Trophoblast cell (in vitro differentiated cells and primary cell): ENCODE measurements at regions not wholly inside any gene's neighbourhood (a gene's known extent, or its start where the extent isn't known, plus 50 kb on each side); places are given as distances from the start of the nearest gene placed in this dataset.
"Not testable (repeated sequence)": the region's sequence is repeated elsewhere in the genome, so short reads cannot be mapped to it uniquely, and the experiment has no call there.

Experiments used
- DNase-seq, 2 donors: peaks; one replicate each; pipeline ENCODE4 v3.0.0-alpha.2; 2016
- H2AFZ ChIP-seq: 2 replicates; pipeline ENCODE4 v1.6.1; 2013; ENCODE audit warnings: low read length, moderate library complexity, mild to moderate bottlenecking; ENCODE audit not compliant: insufficient read depth, poor library complexity
- H2AK5ac ChIP-seq: 2 replicates; pipeline ENCODE4 v1.6.1; 2013; ENCODE audit warnings: mild to moderate bottlenecking, low read length
- H2BK120ac ChIP-seq: 2 replicates; pipeline ENCODE4 v1.6.1; 2013; ENCODE audit warnings: low read length, mild to moderate bottlenecking, moderate library complexity; ENCODE audit not compliant: insufficient read depth, poor library complexity
- H2BK12ac ChIP-seq: 2 replicates; pipeline ENCODE4 v1.6.1; 2013; ENCODE audit warnings: mild to moderate bottlenecking, low read length, moderate library complexity
- H2BK5ac ChIP-seq: 2 replicates; pipeline ENCODE4 v1.6.1; 2013; ENCODE audit warnings: low read length, low read depth, moderate library complexity, mild to moderate bottlenecking; ENCODE audit not compliant: poor library complexity
- H3K14ac ChIP-seq: 2 replicates; pipeline ENCODE4 v1.6.1; 2013; ENCODE audit warnings: mild to moderate bottlenecking, low read length
- H3K18ac ChIP-seq: 2 replicates; pipeline ENCODE4 v1.6.1; 2013; ENCODE audit warnings: mild to moderate bottlenecking, low read length
- H3K23ac ChIP-seq: 2 replicates; pipeline ENCODE4 v1.6.1; 2013; ENCODE audit warnings: low read length
- H3K27ac ChIP-seq: 2 replicates; pipeline ENCODE4 v1.5.1; 2013; ENCODE audit warnings: low read depth, mild to moderate bottlenecking, inconsistent platforms, low read length, moderate library complexity
- H3K27me3 ChIP-seq: 2 replicates; pipeline ENCODE4 v1.6.1; 2013; ENCODE audit warnings: inconsistent platforms, mild to moderate bottlenecking, low read length, moderate library complexity; ENCODE audit not compliant: insufficient read depth
- H3K36me3 ChIP-seq, 2 experiments: 1 replicate in 1 of 2; 2 replicates in 1 of 2; pipeline ENCODE4 v1.6.1; 2013; ENCODE audit warnings: low read length in 2 of 2, mild to moderate bottlenecking in 2 of 2, moderate library complexity in 1 of 2; ENCODE audit not compliant: insufficient read depth in 2 of 2, control insufficient read depth in 1 of 2
- H3K4ac ChIP-seq: 2 replicates; pipeline ENCODE4 v1.6.1; 2013; ENCODE audit warnings: low read depth, mild to moderate bottlenecking, low read length, moderate library complexity
- H3K4me1 ChIP-seq, 2 experiments: 1 replicate in 1 of 2; 2 replicates in 1 of 2; pipeline ENCODE4 v1.6.1; 2013; ENCODE audit warnings: low read length in 2 of 2, mild to moderate bottlenecking in 2 of 2, moderate library complexity in 1 of 2; ENCODE audit not compliant: insufficient read depth in 2 of 2, control insufficient read depth in 1 of 2
- H3K4me2 ChIP-seq: 2 replicates; pipeline ENCODE4 v1.6.1; 2013; ENCODE audit warnings: inconsistent platforms, mild to moderate bottlenecking, low read length, moderate library complexity
- H3K4me3 ChIP-seq: 2 replicates; pipeline ENCODE4 v1.5.1; 2013; ENCODE audit warnings: mild to moderate bottlenecking, low read depth, low read length, inconsistent platforms
- H3K79me1 ChIP-seq: one replicate; pipeline ENCODE4 v1.6.1; 2013; ENCODE audit warnings: low read length
- H3K79me2 ChIP-seq: 2 replicates; pipeline ENCODE4 v1.6.1; 2013; ENCODE audit warnings: low read length, mild to moderate bottlenecking; ENCODE audit not compliant: control insufficient read depth, insufficient read depth, poor library complexity
- H3K9ac ChIP-seq: 2 replicates; pipeline ENCODE4 v1.6.1; 2013; ENCODE audit warnings: mild to moderate bottlenecking, low read length
- H3K9me3 ChIP-seq: 2 replicates; pipeline ENCODE4 v1.6.1; 2013; ENCODE audit warnings: low read depth, mild to moderate bottlenecking, control low read depth, inconsistent platforms, low read length; ENCODE audit not compliant: insufficient read depth
- H4K12ac ChIP-seq: 2 replicates; pipeline ENCODE4 v1.6.1; 2013; ENCODE audit warnings: low read depth, mild to moderate bottlenecking, low read length, moderate library complexity
- H4K8ac ChIP-seq: 2 replicates; pipeline ENCODE4 v1.6.1; 2013; ENCODE audit warnings: low read depth, mild to moderate bottlenecking, low read length, moderate library complexity
- H4K91ac ChIP-seq: one replicate; pipeline ENCODE4 v1.6.1; 2013; ENCODE audit warnings: low read depth, mild to moderate bottlenecking, low read length, moderate library complexity
- WGBS: extraction: QIAGEN DNeasy Blood & Tissue Kit; methylation state at CpG from one replicate; pipeline ENCODE4 v1.1.7; 2013; ENCODE audit warnings: missing lambda C conversion rate; ENCODE audit not compliant: insufficient read length, insufficient coverage; ENCODE audit errors: extremely low coverage; 5-methylcytosine and 5-hydroxymethylcytosine counted together

GRCh38 chr6:167416676-167417430, 92.0 kb downstream of the TTLL2 start:
- Histone ChIP-seq H4K12ac (no peak overlapping the region), H3K79me2 (no peaks in the 10 kb centered on the region), H2AFZ (no peak overlapping the region), H3K36me3 (no peaks in the 10 kb centered on the region), H4K8ac (no peak overlapping the region), H3K27me3 (no peaks in the 10 kb centered on the region), H3K27ac (no peak overlapping the region), H3K18ac (no peak overlapping the region), H3K4me2 (no peak overlapping the region), H3K9me3 (peaks cover 3% of the 10 kb centered on the region), H3K23ac (no peak overlapping the region), H4K91ac (no peak overlapping the region), H3K79me1 (no peaks in the 10 kb centered on the region), H3K4me1 (no peaks in the 10 kb centered on the region), H3K14ac (no peak overlapping the region), H2BK5ac (no peak overlapping the region), H3K9ac (no peak overlapping the region), H3K4me3 (no peak overlapping the region), H2BK12ac (no peak overlapping the region), H2AK5ac (no peak overlapping the region), H2BK120ac (no peak overlapping the region), H3K4ac (no peak overlapping the region)
- DNase-seq, result no peak
- no CpG with 5 or more reads among the region's 12 CpGs for WGBS

GRCh38 chr6:167420177-167420576, 95.3 kb downstream of the TTLL2 start:
- Histone ChIP-seq H3K79me1 (no peaks in the 10 kb centered on the region), H3K23ac (no peak overlapping the region), H3K4ac (no peak overlapping the region), H4K91ac (no peak overlapping the region), H2BK5ac (no peak overlapping the region), H3K36me3 (no peaks in the 10 kb centered on the region), H3K14ac (no peak overlapping the region), H4K12ac (no peak overlapping the region), H3K79me2 (no peaks in the 10 kb centered on the region), H3K27ac (no peak overlapping the region), H2AFZ (no peak overlapping the region), H3K18ac (no peak overlapping the region), H3K27me3 (no peaks in the 10 kb centered on the region), H3K4me1 (no peaks in the 10 kb centered on the region), H2BK12ac (no peak overlapping the region), H3K4me3 (no peak overlapping the region), H3K9ac (no peak overlapping the region), H4K8ac (no peak overlapping the region), H2BK120ac (no peak overlapping the region), H2AK5ac (no peak overlapping the region), H3K9me3 (peaks cover 7% of the 10 kb centered on the region), H3K4me2 (no peak overlapping the region)
- WGBS, result no CpG with 5 or more reads among the region's 12 CpGs
- DNase-seq, result no peak

- Histone ChIP-seq H3K27me3 (no peaks in the 10 kb centered on the region), H3K36me3 (no peaks in the 10 kb centered on the region), H4K91ac (no peak overlapping the region), H3K79me2 (no peaks in the 10 kb centered on the region), H2BK120ac (no peak overlapping the region), H3K4me2 (no peak overlapping the region), H4K12ac (no peak overlapping the region), H3K9ac (no peak overlapping the region), H3K79me1 (no peaks in the 10 kb centered on the region), H3K18ac (no peak overlapping the region), H4K8ac (no peak overlapping the region), H3K23ac (no peak overlapping the region), H2AFZ (no peak overlapping the region), H3K14ac (no peak overlapping the region), H3K4me1 (no peaks in the 10 kb centered on the region), H2BK5ac (no peak overlapping the region), H3K4ac (no peak overlapping the region), H3K4me3 (peak overlapping the region; percentile 16), H2AK5ac (no peak overlapping the region), H3K9me3 (peaks cover 7% of the 10 kb centered on the region), H3K27ac (no peak overlapping the region), H2BK12ac (no peak overlapping the region)
- WGBS, result no CpG with 5 or more reads among the region's 39 CpGs
- DNase-seq, result peak; percentile 17 to 48
These were observed 96.2 kb downstream of the TTLL2 start for GRCh38 chr6:167420858-167421766.

- H2BK12ac ChIP-seq, H3K4me3 ChIP-seq, H3K23ac ChIP-seq, H3K4me2 ChIP-seq, H2BK120ac ChIP-seq, H3K27ac ChIP-seq, H2BK5ac ChIP-seq, H3K4ac ChIP-seq, H3K9ac ChIP-seq, H3K79me2 ChIP-seq, H3K4me1 ChIP-seq, H4K12ac ChIP-seq, H3K14ac ChIP-seq, H4K8ac ChIP-seq, H4K91ac ChIP-seq, H3K9me3 ChIP-seq, DNase-seq, H3K27me3 ChIP-seq, H3K18ac ChIP-seq, H2AFZ ChIP-seq, H3K79me1 ChIP-seq, H2AK5ac ChIP-seq, H3K36me3 ChIP-seq: not testable (repeated sequence)
- WGBS, result no CpG with 5 or more reads among the region's 36 CpGs
These were observed 97.1 kb downstream of the TTLL2 start for GRCh38 chr6:167421944-167422343.
